Activated CD8-positive, alpha-beta T cell treated with anti-CD3 and anti-CD28 coated beads for 36 hours (primary cell): ENCODE measurements at regions not wholly inside any gene's neighbourhood (a gene's known extent, or its start where the extent isn't known, plus 50 kb on each side); places are given as distances from the start of the nearest gene placed in this dataset.

Experiments
- ATAC-seq: fragments of 200-7000 bp; cut with Tn5 transposase; one replicate; pipeline ENCODE4 v1.10.0; 2021; ENCODE audit warnings: mild to moderate bottlenecking, moderate library complexity
- CTCF ChIA-PET: fragments of 350-600 bp; sonication (Branson Sonifier 250); formaldehyde crosslinking; loops from one replicate; lab custom pipeline; 2021; ENCODE audit warnings: antibody characterized with exemption; lab: Charles Lee
- POLR2A ChIA-PET: fragments of 350-600 bp; sonication (Branson Sonifier 250); formaldehyde crosslinking; loops from one replicate; lab custom pipeline; 2021; ENCODE audit warnings: antibody characterized with exemption; lab: Charles Lee
- DNase-seq: peaks from one replicate; pipeline ENCODE4 v3.0.0-alpha.2; 2020
- H3K27ac Mint-ChIP-seq: one replicate; pipeline ENCODE4 v1.8.0; 2021; ENCODE audit warnings: mild to moderate bottlenecking, mixed read lengths
- H3K27me3 Mint-ChIP-seq: one replicate; pipeline ENCODE4 v1.8.0; 2021; ENCODE audit warnings: mixed read lengths
- H3K36me3 Mint-ChIP-seq: one replicate; pipeline ENCODE4 v1.8.0; 2021; ENCODE audit warnings: low read depth, mixed read lengths
- H3K4me1 Mint-ChIP-seq: one replicate; pipeline ENCODE4 v1.8.0; 2021; ENCODE audit warnings: low read depth, mixed read lengths
- H3K4me3 Mint-ChIP-seq: one replicate; pipeline ENCODE4 v1.8.0; 2021; ENCODE audit warnings: mild to moderate bottlenecking, moderate library complexity, mixed read lengths
- H3K9me3 Mint-ChIP-seq: one replicate; pipeline ENCODE4 v1.8.0; 2021; ENCODE audit warnings: mixed read lengths
- CTCF ChIP-seq: fragments of 200-600 bp; IDR thresholded peaks from one replicate; pipeline ENCODE4 v1.8.0; 2022; ENCODE audit warnings: antibody characterized with exemption, mild to moderate bottlenecking
- intact Hi-C: fragments of 100-400 bp; cut with micrococcal nuclease; formaldehyde crosslinking; loops from one replicate; pipeline ENCODE4 v1.10.0; 2022

GRCh38 chr12:63206909-63207308 is 55.9 kb upstream of the AVPR1A start:
- Mint-ChIP-seq H3K9me3 (peaks cover 1% of the 10 kb centered on the region), H3K27me3 (no peaks in the 10 kb centered on the region), H3K36me3 (no peaks in the 10 kb centered on the region), H3K4me3 (no peak overlapping the region), H3K27ac (no peak overlapping the region), H3K4me1 (no peaks in the 10 kb centered on the region)
- CTCF ChIA-PET: no interaction called here
- TF ChIP-seq CTCF: no peak
- no peak for DNase-seq
- POLR2A ChIA-PET: no interaction called here
- intact Hi-C loops: no loop called here
- ATAC-seq: no peak

GRCh38 chr12:63206494-63206893 is 55.5 kb upstream of the AVPR1A start:
- no peaks in the 10 kb centered on the region for H3K36me3 Mint-ChIP-seq
- CTCF ChIA-PET: no interaction called here
- ATAC-seq (no peak), DNase-seq (no peak)
- no peak overlapping the region for H3K4me3 Mint-ChIP-seq
- H3K27me3 Mint-ChIP-seq: no peaks in the 10 kb centered on the region
- peaks cover 1% of the 10 kb centered on the region for H3K9me3 Mint-ChIP-seq
- no peak overlapping the region for H3K27ac Mint-ChIP-seq
- TF ChIP-seq CTCF: no peak
- no peaks in the 10 kb centered on the region for H3K4me1 Mint-ChIP-seq
- intact Hi-C loops: no loop called here
- POLR2A ChIA-PET: no interaction called here
